LNCAP (cell line): ENCODE measurements at regions not wholly inside any gene's neighbourhood (a gene's known extent, or its start where the extent isn't known, plus 50 kb on each side); places are given as distances from the start of the nearest gene placed in this dataset.

Experiments used
- CTCF ChIP-seq: fragments of 450-650 bp; IDR thresholded peaks from 2 replicates; pipeline ENCODE4 v1.5.1; 2017; ENCODE audit warnings: mild to moderate bottlenecking

DNA sequence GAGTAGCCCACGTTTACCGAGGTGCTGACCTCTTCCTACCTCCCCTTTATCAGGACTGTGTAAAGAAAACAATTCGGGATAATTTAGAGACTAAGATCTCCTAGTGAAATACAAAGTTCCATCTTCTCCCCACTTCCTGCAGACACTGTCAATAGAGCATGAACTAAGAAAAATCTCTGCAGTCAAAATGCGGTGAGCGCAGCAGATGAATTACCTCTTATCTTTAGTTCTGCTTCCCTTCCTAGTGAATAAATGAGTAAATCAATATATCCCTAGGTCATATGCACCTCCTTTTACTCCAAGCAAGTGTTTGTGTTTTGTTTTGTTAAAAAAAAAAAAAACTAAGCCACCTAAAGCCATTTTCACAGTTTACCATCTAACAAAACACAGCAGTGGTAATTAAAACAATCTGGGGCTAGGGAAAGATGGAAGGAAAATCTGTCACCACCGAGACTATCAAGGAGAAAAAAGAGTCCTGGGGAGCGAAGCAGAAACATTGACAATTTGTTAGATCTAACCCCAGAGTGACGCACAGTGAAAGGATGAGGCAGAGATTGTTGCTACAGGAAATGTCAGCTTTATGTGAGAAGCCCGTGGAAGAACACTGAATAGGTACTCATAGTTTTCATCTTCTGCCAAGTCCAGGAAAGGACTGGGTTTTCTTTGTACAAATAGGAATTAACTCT lies 159.4 kb upstream of the SPTLC3 start:
- TF ChIP-seq CTCF, result no peak

GRCh38 chr20:12860619-12861247 lies 148.0 kb upstream of the SPTLC3 start:
- no peak for TF ChIP-seq CTCF

GRCh38 chr20:12869669-12870068 lies 139.1 kb upstream of the SPTLC3 start:
- no peak for TF ChIP-seq CTCF

DNA sequence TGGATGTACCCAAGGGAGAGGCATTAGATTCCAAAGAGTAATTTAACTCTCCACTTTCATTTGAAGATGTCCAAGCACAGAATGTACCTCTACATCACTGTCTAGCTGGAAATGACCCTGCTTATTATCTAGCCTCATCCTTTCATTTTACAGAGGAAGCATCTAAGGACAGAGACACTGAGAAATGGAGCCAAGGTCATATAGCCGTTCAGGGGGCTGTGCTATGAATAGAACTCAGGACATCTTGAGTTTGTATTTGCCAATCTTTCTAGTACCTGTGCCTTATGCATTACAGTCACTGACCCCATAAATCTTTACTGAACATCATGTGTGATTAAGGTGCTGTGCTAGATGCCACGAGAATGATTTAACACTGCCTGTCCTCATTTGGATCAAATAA lies 138.2 kb upstream of the SPTLC3 start:
- no peak for TF ChIP-seq CTCF

GRCh38 chr20:12874933-12875332 lies 133.8 kb upstream of the SPTLC3 start:
- TF ChIP-seq CTCF, result no peak

GRCh38 chr20:12875510-12875909 lies 133.3 kb upstream of the SPTLC3 start:
- TF ChIP-seq CTCF, result no peak

DNA sequence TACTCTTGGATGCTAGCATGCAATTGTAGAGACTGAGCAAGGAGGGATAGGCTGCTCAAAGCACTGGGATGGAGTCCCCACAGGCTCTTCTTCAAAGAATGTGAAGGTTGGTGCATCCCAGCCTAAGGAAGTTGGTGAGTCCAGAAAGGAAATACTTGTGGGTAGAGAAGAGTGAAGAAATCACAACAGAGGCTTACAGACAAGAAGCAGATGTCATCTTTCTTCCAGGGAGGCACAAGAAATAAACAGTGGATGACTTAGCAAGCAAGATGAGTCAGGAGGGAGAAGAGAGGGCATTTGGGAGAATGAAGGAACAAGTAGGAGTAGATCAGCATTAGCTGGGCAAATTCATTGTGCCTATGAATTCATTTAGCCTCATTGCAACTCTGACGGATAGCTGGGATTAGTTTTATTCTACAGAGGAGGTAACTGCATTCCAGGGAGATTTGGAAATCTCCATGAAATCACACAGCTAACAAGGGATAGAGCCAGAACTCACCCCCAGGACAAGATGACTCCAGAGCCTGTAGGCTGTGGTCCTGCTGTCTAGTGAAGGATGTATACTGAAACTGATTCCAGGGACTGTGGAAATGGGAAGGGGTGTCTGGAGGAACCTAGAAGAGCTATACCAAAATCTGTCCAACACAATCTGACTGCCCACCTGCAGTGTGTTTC lies 125.8 kb upstream of the SPTLC3 start:
- no peak for TF ChIP-seq CTCF
